Stimulated activated CD4-positive, alpha-beta T cell treated with anti-CD3 and anti-CD28 coated beads, Interleukin-12 subunit alpha, Interleukin-12 subunit beta, amount 100 ng/mL, for 48 hours (primary cell): ENCODE measurements at regions not wholly inside any gene's neighbourhood (a gene's known extent, or its start where the extent isn't known, plus 50 kb on each side); places are given as distances from the start of the nearest gene placed in this dataset.
"Not testable (repeated sequence)": the region's sequence is repeated elsewhere in the genome, so short reads cannot be mapped to it uniquely, and the experiment has no call there.

ENCODE experiments used
- DNase-seq, 3 donors: peaks; one replicate each; pipeline ENCODE4 v3.0.0-alpha.2; 2020; ENCODE audit warnings: low read depth in 2 of 3, low spot score in 1 of 3

DNA sequence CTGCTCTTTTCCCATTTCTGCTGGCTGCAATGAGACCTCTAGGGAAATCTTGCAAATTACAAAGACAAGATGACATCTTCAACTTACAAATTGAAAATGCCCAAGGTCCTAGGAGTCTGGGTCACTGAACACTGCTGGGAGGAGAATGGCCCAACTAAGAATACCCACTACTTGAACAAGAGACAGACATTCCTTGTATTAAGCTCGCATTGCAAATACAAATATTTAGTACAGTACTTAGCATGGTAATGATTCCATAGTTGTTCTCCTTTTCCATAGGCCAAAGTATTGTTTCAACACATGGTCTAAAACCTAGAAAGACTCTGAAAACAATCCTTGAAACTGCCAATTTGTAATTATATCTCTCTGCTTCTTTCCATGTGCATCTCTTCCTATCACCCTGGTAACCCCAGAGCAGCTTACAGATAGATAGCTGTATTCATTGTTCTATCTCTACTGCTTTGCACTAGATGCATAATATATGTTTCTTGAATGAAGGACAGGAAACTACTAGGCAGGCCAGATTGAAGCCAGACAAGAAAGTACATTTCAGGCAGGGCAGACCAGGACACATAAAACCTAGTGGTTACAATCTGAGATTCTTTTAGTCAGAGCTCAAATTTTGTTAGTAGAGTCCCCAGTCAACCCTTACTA lies 1545.7 kb upstream of the TENM4 start:
- DNase-seq = no peak

DNA sequence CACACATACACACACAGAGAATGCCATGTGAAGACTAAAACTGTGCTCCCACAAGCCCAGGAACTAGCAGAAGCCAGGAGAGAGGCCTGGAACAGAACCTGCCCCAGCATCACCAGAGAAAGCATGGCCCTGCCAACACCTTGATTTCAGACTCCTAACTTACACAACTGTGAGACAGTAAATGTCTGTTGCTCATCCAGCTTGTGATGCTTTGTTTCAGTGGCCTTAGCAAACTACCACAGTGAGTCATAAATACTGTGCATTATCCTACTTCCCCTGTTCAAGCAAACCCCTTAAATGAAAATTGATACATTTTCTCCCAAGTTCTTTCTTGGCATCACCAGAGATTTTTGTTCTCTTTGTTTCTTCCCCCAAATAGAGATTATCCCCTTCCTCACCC lies 1539.4 kb upstream of the TENM4 start:
- no peak for DNase-seq

DNA sequence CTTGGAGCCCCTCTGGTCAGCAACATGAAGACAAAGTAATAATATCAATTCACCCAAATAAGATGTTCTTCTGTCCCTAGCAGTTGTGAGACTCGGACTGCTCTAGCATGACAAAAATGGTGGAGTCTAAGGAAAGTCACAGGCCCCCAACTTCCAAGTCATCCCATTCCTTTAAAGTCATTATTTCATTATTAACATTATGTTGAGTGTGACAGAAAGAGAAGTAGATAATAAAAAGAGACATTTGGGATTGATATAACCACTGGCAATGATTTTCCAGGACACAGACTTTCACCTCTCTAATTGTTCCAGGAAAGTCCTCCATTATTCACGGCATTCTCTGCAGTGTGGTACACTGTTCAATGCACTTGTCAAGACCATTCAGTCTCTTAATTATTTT lies 1533.0 kb upstream of the TENM4 start:
- no peak for DNase-seq

DNA sequence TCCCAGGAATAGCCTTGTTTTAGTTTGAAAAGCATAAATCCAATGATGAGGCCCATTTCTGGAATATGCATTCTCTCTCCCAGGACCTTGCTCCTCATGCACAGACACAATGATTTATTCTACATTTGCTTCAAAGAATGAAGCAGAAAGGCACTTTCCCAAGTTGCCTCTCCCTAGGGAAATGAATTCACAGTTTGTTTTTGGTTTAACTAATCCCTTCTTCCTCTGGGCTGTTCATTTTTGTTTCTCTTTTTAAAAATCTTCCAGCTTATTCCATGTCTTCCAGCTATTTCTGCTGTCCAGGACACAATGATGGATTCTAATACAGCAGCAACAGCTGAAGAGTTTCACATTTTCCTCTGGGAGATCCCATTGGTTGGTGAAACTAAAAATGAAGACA lies 1529.2 kb upstream of the TENM4 start:
- no peak for DNase-seq

DNA sequence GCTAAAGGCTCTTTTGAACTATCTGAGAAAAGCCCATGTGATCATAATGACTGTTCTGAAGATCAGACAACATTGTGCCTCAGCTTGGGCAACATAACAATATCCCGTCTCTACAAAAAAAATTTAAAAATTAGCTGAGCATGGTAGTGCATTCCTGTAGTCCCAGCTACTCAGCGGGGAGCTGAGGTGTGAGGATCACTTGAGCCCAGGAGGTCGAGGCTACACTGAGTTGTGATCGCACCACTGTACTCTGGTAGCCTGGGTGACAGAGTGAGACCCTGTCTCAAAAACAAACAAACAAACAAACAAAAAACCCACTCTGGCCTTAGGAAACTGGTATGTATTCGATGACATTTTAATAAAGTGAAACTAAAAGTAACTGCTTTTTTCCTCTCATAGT lies 1526.8 kb upstream of the TENM4 start:
- no peak for DNase-seq

DNA sequence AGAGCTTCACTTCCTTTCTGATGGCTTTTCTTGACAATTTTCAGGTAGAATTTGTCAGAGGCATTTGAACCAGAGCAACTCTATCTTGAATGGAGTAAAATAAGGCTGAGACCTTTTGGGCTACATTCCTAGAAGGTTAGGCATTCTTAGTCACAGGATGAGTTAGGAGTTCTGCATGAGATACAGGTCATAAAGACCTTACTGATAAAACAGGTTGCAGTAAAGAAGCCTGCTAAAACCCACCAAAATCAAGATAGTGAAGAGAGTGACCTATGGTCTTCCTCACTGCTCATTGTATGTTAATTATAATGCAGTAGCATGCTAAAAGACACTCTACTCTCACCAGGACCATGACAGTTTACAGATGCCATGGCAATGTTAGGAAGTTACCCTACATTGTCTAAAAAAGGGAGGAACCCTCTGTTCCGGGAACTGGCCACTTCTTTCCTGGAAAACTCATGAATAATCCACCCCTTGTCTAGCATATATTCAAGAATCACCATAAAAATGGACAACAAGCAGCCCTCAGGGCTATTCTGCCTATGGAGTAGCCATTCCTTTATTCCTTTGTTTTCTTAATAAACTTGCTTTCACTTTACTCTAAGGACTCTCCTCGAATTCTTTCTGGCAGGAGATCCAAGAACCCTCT lies 1519.7 kb upstream of the TENM4 start:
- DNase-seq = no peak

DNA sequence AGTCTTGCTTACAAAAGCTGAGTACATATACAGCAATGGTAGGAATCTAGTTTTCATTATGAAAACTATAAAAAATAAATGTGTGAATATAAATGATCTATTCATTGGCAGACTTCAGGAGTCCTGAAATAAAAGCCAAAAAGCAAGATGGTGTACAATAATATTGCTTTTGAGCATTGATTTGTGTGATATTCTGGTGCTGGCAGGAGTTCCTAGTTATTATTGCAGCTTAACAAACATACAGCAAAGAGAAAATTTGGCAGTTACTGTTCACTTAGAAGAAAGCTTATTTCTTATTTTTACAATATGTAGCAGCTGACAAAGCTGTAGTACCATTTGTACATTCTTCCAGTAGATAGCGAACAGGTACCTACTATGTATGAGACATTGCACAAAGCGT lies 1518.9 kb upstream of the TENM4 start:
- DNase-seq = no peak

DNA sequence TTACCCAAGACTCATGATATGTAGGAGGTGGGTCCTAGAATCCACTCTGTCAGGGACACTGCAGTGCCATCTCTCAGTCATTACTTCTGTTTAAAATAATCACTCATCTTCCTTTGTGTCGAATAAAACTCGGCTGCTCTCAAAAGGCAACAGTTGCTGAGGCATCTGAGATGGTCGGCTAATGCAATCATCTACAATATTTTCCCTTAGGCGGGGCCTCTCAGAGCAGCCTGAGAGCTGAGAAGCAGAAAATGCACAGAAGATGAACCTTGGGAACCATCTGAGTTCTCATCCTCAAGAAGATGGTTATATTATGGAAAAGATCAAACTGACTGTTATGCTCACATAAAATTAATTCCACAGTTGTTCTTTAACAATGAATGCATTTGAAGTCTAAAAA lies 1518.2 kb upstream of the TENM4 start:
- DNase-seq = no peak

DNA sequence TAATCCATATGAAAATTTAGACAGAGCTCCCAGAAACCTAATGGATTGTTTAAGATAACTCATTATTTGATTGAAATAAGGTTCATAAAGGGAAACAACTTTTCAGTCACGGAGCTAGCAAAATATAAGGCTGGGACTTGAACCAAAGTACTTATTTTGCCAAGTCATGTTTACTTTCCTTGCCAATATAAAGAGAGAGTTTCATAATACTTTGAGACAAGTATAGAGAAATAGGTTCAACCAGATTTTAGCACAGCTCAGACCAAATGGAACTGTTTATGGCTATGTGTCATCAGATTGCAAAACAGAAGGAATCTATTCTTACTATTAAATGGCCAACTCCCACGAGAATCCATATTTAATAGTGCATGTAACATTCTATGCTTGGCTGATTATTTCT lies 1517.5 kb upstream of the TENM4 start:
- no peak for DNase-seq

DNA sequence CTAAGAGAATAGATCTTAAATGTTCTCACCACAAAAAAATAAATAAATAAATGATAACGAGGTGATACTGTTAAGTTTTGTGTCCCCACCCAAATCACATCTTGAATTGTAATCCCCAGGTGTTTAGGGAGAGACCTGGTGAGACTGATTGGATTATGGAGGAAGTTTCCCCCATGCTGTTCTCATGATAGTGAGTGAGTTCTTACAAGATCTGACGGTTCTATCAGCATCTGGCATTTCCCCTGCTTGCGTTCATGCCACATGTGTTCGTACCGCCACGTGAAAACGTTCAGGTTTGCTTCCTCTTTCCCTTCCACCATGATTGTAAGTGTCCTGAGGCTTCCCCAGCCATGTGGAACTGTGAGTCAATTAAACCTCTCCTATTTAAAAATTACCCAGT lies 1514.8 kb upstream of the TENM4 start:
- no peak for DNase-seq

DNA sequence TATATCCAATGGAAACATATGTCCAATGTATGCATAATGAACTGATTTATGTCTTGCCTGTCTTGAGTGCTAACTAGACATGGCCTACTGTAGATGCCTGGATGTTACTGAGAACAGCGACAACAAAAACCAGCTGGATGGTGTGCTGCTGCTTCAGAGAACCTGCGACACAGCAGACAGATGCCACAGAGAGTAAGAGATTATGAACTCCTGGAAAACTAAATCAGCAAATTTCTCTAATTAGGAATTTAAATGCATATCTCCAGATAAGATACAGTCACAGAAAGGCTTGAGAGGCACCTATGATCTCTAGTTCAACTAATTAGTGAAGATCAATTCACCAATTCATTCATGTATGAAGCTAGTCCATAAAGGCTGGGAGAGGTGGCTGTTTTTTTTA lies 1508.0 kb upstream of the TENM4 start:
- DNase-seq = no peak

DNA sequence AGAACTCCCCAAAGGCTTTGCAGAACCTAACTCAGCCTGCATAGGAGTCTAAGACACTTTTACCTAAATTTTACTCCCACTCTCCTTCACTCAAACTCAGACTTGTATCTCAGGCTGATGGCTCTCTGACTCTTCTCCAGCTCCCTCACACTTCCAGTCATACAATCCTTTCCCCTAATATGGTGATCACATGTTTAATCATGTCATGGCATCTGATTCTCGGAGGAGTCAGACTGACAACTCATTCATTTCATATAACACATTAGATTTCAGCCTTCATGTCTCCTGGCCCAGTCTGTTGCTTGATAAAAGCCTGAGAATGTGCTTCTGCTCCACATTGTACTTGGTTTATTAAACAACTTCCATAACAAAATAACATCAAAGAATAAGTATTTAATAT lies 1503.9 kb upstream of the TENM4 start:
- DNase-seq = no peak

DNA sequence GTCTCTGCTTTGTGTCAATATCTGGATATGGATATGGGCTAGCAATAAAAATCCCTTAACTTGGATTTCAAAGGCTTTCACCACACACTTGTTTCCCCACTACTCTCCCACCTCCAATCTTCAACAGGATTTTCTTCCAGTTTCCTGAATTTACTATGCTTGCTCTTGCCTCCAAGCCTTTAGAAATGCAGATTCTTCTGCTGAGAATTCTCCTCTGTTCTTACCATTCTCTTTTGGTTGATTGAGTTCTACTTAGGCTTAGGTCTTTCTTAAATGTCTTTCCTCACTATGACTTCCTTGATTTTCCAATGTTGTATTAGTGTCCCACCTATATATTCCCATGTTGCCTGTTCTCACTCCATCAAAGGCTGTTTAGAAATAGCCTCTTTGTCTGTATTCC lies 1502.4 kb upstream of the TENM4 start:
- DNase-seq = no peak

DNA sequence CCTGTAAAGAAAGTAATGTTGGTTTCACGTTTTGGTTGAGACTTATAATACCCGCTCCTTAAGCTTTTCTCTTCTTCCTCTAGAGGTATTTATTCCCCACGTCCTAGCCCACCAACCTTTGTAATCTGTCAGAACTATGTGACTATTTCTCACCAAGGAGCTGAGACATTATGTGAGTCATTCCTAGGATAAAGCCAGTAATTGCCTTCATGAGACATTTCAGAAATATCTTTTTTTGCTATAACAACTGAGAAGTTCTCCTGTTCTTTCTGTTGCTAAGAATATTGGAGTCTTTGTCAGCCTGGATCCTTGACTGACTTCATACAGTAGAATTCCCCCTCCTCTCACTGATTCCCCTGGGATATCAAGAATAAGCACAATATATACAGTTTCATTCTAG lies 1497.0 kb upstream of the TENM4 start:
- no peak for DNase-seq

DNA sequence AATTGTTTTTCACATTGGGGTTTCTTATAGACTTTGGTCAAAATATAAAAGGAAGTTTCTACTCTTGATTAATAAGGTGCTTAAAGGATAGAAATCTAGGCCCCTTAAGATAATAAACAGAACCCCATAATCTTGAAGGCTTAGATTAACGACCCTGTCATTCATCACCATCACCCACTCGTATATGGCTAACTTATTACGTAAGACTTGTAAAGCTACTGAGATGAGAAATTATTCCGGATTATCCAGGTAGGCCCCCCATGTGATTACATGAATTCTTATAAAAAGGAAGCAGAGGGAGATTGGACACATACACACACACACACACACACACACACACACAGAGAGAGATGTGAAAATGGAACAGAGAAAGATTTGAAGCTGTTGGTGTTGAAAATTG lies 1489.2 kb upstream of the TENM4 start:
- DNase-seq = no peak

DNA sequence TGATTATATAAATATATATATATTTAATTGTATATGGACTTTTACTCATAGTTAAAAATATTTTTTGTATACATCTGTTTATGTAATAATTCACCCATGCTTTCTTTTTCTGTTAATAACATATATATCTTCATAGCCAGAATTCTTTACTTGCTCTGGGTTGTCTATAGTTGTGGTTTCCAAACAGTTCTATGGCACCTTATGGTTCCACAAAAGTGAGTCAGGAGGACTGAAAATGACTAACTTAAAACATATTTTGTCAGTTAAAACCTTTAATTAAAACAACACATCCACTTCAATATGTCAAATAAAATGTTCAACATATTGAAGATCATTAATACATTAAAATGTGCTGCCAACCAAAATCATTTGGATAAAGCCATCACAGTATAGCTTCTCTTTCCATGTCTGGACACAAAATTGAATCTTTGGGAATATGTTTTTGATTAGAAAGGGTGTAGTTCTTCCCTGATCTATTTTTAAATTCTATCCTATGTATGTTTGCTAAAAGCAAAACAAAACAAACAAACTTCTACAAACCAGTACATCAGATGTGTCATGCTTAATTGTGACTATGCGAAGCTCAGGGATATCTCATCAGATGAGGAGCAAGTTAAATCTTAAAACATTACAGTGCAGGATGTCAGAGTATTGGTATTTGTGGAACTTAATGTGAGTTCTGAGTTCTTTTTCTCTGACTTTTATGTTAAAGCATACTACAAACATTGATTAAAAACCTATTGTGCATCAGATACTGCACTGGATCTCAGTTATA lies 1488.4 kb upstream of the TENM4 start:
- no peak for DNase-seq

DNA sequence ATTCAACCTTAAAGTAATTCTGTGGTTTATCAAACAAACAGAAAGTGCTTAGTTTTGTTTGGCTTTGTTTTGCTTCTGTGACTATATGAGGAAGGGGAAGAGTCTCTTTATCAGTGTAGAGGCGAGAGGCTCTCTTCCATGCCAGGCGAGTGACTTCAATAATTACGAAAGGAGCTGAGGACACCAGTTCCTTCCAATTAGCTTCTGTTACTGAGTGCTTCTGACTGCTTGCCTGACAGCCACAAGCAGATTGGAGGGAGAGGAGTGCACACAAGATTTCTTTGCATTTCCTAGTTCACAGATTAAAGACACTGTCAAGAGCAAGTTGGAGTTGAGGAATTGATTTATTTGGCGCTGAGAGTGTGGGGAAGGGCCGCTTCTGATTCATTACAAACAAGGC lies 1484.5 kb upstream of the TENM4 start:
- DNase-seq = no peak

DNA sequence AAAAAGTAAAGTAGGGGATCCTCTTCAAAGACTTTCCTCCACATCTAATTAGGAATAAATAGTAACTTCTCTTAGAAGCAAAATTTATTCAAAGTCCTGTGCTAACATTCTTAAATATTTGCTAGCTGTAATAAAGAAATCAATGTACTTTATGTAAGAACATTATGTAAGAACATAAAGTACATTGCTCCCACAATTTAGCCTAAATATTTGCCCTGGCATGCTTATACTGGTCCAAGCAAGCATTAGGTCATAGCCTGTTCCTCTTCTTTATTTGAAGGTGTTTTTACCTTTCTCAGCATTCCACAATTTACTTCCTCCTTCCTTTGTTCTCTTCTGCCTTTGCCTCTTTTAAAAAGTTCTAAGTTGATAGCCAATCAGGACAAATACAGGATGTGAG lies 1480.5 kb upstream of the TENM4 start:
- not testable (repeated sequence) for DNase-seq

DNA sequence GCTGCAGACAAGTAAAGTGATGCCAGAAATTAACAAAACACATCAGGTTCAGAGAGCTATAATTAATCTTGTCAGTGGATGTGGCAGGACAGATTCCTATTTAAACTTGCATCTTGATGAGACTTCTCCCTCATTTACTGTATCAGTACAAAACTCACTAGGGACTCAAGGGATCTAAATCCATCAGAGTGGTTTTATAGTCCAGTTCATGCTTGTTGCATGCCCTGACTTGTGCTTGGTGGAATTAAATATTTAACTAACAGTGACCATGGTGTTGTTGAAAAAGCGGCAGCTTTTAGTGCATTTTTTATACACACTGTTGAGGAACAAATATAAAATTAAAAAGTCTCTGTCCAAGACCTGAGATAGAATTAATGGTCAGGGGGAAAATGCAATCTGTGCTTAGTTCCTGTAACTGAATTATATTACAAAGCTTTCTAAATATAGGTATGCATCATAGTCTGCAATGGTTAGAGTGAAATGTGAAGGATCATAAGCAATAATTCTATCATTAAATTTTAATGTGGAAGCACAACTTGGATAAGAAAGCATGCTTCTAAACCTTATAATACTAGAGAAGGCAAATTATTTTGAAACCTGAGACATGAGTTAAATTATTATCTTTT lies 1475.5 kb upstream of the TENM4 start:
- DNase-seq = no peak

DNA sequence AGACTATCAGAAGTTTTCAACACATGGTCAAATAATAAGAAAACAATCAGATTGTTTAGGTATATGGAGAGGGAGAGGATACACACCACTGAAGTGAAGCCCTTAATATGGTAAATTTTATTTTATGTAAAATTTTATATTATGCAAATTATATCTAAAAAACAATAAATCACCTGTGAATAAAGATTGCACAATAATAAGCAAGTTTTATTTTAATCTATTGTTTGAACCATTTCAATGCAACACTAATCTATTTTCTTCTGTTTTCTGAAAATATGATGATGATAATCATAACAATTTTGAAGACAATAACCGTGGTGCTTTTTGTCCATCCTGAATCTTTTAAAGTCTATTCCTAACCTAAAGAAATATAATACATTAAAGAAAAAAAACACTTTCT lies 1473.5 kb upstream of the TENM4 start:
- DNase-seq = no peak

DNA sequence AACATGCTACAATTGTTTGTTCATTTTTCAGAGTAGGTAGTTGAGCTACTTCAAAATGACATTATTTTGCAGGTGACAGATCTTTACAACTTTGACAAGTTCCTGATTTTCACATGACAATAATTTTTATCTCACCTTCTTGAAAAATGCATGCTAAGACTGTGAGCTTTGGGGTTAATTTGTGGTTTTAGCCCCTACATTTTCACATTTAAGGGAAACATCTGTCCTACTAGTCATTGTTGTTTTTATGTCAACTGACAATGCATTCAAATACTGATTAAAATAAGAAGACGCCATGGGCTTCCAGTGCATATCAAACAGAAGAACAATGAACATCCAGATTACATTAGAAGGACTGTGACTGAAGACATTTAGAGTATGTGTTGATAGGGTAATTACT lies 1470.8 kb upstream of the TENM4 start:
- no peak for DNase-seq

DNA sequence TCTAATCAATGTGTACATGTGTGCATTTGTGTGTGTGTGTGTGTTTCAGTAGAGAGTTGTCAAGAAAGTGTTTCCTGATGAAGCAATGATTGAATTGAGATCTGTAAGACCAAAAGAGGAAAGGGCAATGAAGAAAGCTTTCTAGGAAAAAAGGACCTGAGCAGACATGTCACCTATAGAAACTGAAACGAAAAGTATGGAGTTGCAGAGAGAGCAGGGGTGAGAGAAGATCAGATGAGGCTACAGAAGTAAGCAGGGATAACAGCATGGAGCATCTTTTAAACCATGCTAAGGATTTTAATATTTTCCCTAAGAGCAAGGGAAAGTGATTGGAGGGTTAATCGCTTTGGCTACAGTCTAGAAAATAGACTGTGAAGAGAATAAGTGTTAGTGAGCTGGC lies 1459.4 kb upstream of the TENM4 start:
- no peak for DNase-seq
